ENCODE measurements at regions not wholly inside any gene's neighbourhood (a gene's known extent, or its start where the extent isn't known, plus 50 kb on each side); places are given as distances from the start of the nearest gene placed in this dataset.

DNA sequence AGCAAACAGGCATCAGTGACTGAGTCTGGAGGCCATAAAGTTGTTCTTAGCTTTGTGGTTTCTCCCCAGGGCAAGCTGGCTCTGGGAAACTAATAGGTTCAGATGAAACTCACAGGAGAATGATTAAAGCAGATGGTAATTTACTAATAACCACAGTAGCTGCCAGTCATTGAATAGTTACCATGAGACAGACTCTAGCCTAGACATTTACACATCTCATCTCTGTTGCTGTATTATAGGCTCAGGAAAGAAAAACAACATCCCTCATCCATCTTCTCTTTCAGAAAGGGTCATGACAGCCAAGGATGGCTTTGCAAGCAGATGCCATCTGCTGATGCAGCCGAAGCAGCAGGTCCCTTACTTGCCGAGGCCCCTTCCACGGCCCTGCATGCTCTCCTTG is 314.0 kb upstream of the ID2 start:
- TF ChIP-seq POLR2AphosphoS5 (IDR thresholded peaks at IDR 0.05; ENCODE audit: low read depth, low read length) (no peak), SIN3A (IDR thresholded peaks at IDR 0.05; ENCODE audit: borderline replicate concordance, insufficient read depth, low read length) (no peak), TAF1 (IDR thresholded peaks at IDR 0.05; ENCODE audit: borderline replicate concordance, insufficient read depth, low read length) (no peak)
- TF ChIP-seq, protein P1, sequence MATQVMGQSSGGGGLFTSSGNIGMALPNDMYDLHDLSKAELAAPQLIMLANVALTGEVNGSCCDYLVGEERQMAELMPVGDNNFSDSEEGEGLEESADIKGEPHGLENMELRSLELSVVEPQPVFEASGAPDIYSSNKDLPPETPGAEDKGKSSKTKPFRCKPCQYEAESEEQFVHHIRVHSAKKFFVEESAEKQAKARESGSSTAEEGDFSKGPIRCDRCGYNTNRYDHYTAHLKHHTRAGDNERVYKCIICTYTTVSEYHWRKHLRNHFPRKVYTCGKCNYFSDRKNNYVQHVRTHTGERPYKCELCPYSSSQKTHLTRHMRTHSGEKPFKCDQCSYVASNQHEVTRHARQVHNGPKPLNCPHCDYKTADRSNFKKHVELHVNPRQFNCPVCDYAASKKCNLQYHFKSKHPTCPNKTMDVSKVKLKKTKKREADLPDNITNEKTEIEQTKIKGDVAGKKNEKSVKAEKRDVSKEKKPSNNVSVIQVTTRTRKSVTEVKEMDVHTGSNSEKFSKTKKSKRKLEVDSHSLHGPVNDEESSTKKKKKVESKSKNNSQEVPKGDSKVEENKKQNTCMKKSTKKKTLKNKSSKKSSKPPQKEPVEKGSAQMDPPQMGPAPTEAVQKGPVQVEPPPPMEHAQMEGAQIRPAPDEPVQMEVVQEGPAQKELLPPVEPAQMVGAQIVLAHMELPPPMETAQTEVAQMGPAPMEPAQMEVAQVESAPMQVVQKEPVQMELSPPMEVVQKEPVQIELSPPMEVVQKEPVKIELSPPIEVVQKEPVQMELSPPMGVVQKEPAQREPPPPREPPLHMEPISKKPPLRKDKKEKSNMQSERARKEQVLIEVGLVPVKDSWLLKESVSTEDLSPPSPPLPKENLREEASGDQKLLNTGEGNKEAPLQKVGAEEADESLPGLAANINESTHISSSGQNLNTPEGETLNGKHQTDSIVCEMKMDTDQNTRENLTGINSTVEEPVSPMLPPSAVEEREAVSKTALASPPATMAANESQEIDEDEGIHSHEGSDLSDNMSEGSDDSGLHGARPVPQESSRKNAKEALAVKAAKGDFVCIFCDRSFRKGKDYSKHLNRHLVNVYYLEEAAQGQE (IDR thresholded peaks at IDR 0.05; ENCODE audit: insufficient read depth in 1 of 2, low read depth in 2 of 2, low read length in 2 of 2) = no peak
